Smooth muscle cell (in vitro differentiated cells): ENCODE measurements at regions not wholly inside any gene's neighbourhood (a gene's known extent, or its start where the extent isn't known, plus 50 kb on each side); places are given as distances from the start of the nearest gene placed in this dataset.

Source experiments
- DNase-seq: peaks from one replicate; lab custom pipeline; 2025; ENCODE audit not compliant: unreplicated experiment; lab: John Stamatoyannopoulos, UW
- H2AFZ ChIP-seq: fragments of 200-600 bp; sonication (generic); 2 replicates; pipeline ENCODE4 v1.6.0; 2016; ENCODE audit warnings: antibody characterized with exemption, low read depth, mild to moderate bottlenecking
- H3F3A ChIP-seq: fragments of 200-600 bp; sonication (generic); 2 replicates; pipeline ENCODE4 v1.6.0; 2017; ENCODE audit warnings: antibody characterized with exemption, low read depth
- H3K27ac ChIP-seq: fragments of 200-600 bp; sonication (generic); 2 replicates; pipeline ENCODE4 v1.5.1; 2016; ENCODE audit warnings: low read depth, mild to moderate bottlenecking
- H3K27me3 ChIP-seq: fragments of 200-600 bp; sonication (generic); 2 replicates; pipeline ENCODE4 v1.6.1; 2016; ENCODE audit warnings: low read depth, mild to moderate bottlenecking
- H3K36me3 ChIP-seq: fragments of 200-600 bp; sonication (generic); 2 replicates; pipeline ENCODE4 v1.5.1; 2016; ENCODE audit warnings: low read depth
- H3K4me1 ChIP-seq: fragments of 200-600 bp; sonication (generic); 2 replicates; pipeline ENCODE4 v1.5.1; 2016; ENCODE audit warnings: low read depth
- H3K4me2 ChIP-seq: fragments of 200-600 bp; sonication (generic); 2 replicates; pipeline ENCODE4 v1.6.0; 2016; ENCODE audit warnings: mild to moderate bottlenecking
- H3K4me3 ChIP-seq: fragments of 200-600 bp; sonication (generic); 2 replicates; pipeline ENCODE4 v1.5.1; 2016; ENCODE audit warnings: mild to moderate bottlenecking
- H3K79me2 ChIP-seq: fragments of 200-600 bp; sonication (generic); 2 replicates; pipeline ENCODE4 v1.6.0; 2016; ENCODE audit warnings: low read depth, mild to moderate bottlenecking
- H3K9ac ChIP-seq: fragments of 200-600 bp; sonication (generic); 2 replicates; pipeline ENCODE4 v1.6.0; 2016; ENCODE audit warnings: low read depth
- H3K9me3 ChIP-seq: fragments of 200-600 bp; sonication (generic); replicated peaks from 2 replicates; pipeline ENCODE4 v1.5.1; 2016; ENCODE audit warnings: low read depth
- H4K20me1 ChIP-seq: fragments of 200-600 bp; sonication (generic); 2 replicates; pipeline ENCODE4 v1.6.0; 2016; ENCODE audit warnings: low read depth
- WGBS: methylation state at CpG from one replicate; pipeline ENCODE4 v1.1.7; 2016; ENCODE audit warnings: low lambda C conversion rate; 5-methylcytosine and 5-hydroxymethylcytosine counted together
- TF ChIP-seq, protein P1 (sequence below): fragments of 200-600 bp; sonication (generic); IDR thresholded peaks from 2 replicates; pipeline ENCODE4 v1.5.1; 2017; ENCODE audit warnings: borderline replicate concordance, mild to moderate bottlenecking, antibody characterized with exemption; ENCODE audit not compliant: insufficient read depth, poor library complexity, severe bottlenecking

DNA sequence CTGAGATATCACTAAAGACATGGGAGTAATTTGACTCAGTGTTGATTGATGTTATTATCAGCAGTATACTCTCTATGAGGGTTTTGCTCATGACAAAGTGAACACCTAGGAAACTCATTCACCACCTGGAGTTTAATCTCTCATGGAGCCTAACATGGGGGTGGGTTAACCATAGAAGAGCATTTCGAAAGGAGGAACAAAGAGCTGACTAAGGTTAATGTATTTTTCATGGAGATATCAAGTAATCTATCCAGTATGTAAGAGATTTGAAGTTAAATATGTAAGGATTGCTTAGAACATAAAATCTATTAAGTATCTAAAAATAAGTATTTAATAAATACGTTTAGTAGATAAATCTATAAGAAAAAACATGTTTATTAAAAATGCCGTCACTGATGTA, 917.8 kb downstream of the EPHA4 start:
- H3K4me3 ChIP-seq, result no peak overlapping the region
- no peaks in the 10 kb centered on the region for H3K4me1 ChIP-seq
- H4K20me1 ChIP-seq, result no peaks in the 10 kb centered on the region
- H2AFZ ChIP-seq, result no peak overlapping the region
- no peaks in the 10 kb centered on the region for H3K9me3 ChIP-seq
- no peak overlapping the region for H3K27ac ChIP-seq
- H3F3A ChIP-seq, result no peaks in the 10 kb centered on the region
- H3K9ac ChIP-seq, result no peak overlapping the region
- no peaks in the 10 kb centered on the region for H3K36me3 ChIP-seq
- DNase-seq, result no peak
- H3K79me2 ChIP-seq, result no peaks in the 10 kb centered on the region
- TF ChIP-seq, protein P1, sequence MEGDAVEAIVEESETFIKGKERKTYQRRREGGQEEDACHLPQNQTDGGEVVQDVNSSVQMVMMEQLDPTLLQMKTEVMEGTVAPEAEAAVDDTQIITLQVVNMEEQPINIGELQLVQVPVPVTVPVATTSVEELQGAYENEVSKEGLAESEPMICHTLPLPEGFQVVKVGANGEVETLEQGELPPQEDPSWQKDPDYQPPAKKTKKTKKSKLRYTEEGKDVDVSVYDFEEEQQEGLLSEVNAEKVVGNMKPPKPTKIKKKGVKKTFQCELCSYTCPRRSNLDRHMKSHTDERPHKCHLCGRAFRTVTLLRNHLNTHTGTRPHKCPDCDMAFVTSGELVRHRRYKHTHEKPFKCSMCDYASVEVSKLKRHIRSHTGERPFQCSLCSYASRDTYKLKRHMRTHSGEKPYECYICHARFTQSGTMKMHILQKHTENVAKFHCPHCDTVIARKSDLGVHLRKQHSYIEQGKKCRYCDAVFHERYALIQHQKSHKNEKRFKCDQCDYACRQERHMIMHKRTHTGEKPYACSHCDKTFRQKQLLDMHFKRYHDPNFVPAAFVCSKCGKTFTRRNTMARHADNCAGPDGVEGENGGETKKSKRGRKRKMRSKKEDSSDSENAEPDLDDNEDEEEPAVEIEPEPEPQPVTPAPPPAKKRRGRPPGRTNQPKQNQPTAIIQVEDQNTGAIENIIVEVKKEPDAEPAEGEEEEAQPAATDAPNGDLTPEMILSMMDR, result no peak
- WGBS, result 86% methylated on average over 3 of the region's 3 CpGs
- H3K4me2 ChIP-seq, result no peak overlapping the region
- H3K27me3 ChIP-seq, result peaks cover 46% of the 10 kb centered on the region

- Histone ChIP-seq H3K9ac (no peak overlapping the region), H3K27ac (peak overlapping the region; percentile 48), H2AFZ (no peak overlapping the region), H4K20me1 (no peaks in the 10 kb centered on the region), H3K79me2 (no peaks in the 10 kb centered on the region), H3K4me2 (no peak overlapping the region), H3K4me3 (no peak overlapping the region), H3K27me3 (peaks cover 8% of the 10 kb centered on the region), H3F3A (no peaks in the 10 kb centered on the region), H3K4me1 (no peaks in the 10 kb centered on the region), H3K36me3 (no peaks in the 10 kb centered on the region), H3K9me3 (no peaks in the 10 kb centered on the region)
- TF ChIP-seq, protein P1, result no peak
- DNase-seq, result no peak
- WGBS, result 61% methylated on average over 4 of the region's 4 CpGs
These were observed 911.6 kb downstream of the EPHA4 start for GRCh38 chr2:220660277-220661145.

DNA sequence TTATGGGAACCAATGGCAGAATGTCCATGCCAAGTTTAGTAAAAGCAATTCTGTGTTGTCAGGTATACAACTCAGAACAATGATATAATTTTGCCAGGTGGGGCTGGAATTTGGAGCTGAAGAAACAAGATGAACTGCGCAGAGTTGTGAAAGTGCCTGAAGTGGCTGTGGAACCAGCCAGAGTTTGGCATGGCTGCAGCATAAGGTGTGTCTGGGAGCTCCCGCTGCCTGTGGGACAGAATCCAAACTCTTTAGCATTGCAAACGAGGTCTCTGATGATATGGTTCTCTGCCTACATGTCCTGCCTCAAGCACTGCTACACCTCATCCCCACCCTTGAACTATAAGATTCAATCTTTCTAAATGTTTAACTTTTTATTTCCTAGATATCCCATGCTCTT, 909.7 kb downstream of the EPHA4 start:
- H3K4me1 ChIP-seq, result no peaks in the 10 kb centered on the region
- TF ChIP-seq, protein P1, result no peak
- 85% methylated on average over 3 of the region's 3 CpGs for WGBS
- no peak overlapping the region for H3K27ac ChIP-seq
- no peak overlapping the region for H2AFZ ChIP-seq
- H3F3A ChIP-seq, result no peaks in the 10 kb centered on the region
- H4K20me1 ChIP-seq, result no peaks in the 10 kb centered on the region
- DNase-seq, result no peak
- no peak overlapping the region for H3K9ac ChIP-seq
- no peak overlapping the region for H3K4me2 ChIP-seq
- H3K27me3 ChIP-seq, result peaks cover 4% of the 10 kb centered on the region
- no peaks in the 10 kb centered on the region for H3K79me2 ChIP-seq
- no peaks in the 10 kb centered on the region for H3K9me3 ChIP-seq
- H3K36me3 ChIP-seq, result no peaks in the 10 kb centered on the region
- no peak overlapping the region for H3K4me3 ChIP-seq

- Histone ChIP-seq H3K4me3 (no peak overlapping the region), H4K20me1 (no peaks in the 10 kb centered on the region), H2AFZ (no peak overlapping the region), H3K27ac (no peak overlapping the region), H3K9me3 (no peaks in the 10 kb centered on the region), H3F3A (no peaks in the 10 kb centered on the region), H3K79me2 (no peaks in the 10 kb centered on the region), H3K27me3 (peaks cover 4% of the 10 kb centered on the region), H3K9ac (no peak overlapping the region), H3K4me1 (no peaks in the 10 kb centered on the region), H3K36me3 (no peaks in the 10 kb centered on the region), H3K4me2 (no peak overlapping the region)
- DNase-seq, result no peak
- TF ChIP-seq, protein P1, result no peak
These were observed 909.0 kb downstream of the EPHA4 start for GRCh38 chr2:220663065-220663464.
